Keratinocyte (primary cell): ENCODE measurements at regions not wholly inside any gene's neighbourhood (a gene's known extent, or its start where the extent isn't known, plus 50 kb on each side); places are given as distances from the start of the nearest gene placed in this dataset.

Experiments
- EZH2 ChIP-seq: IDR thresholded peaks from one replicate; pipeline ENCODE4 v1.6.1; 2012; ENCODE audit warnings: inconsistent platforms, mild to moderate bottlenecking, low read length, moderate library complexity
- TF ChIP-seq, protein P1 (sequence below), 3 experiments: IDR thresholded peaks in 1 of 3; conservative IDR thresholded peaks in 1 of 3; optimal IDR thresholded peaks in 1 of 3; 2 replicates in 2 of 3; 3 replicates in 1 of 3; pipeline versions ENCODE3 to v1.5.1; 2011; ENCODE audit warnings: low read length in 3 of 3, mild to moderate bottlenecking in 3 of 3, moderate library complexity in 2 of 3, control low read depth in 1 of 3, inconsistent platforms in 1 of 3; ENCODE audit not compliant: insufficient read depth in 2 of 3; ENCODE audit errors: extremely low read depth in 1 of 3

DNA sequence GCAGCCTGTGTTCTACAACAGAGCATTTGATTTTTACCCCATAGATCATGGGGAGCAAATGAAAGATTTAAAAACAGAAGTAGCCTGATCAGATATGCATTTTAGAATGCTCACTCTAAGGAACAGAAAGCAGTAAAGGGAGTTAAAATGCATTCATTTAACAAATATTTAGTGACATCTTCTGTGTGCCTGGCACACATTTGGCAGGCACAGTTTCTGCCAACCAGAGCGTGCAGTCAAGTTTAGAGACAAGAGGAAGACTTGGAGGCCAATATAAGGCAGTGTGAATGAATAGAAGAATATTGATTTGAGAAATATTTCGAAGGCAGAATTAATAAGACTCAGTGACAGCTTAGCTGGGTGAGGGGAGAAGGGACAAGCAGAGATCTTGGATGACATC lies 210.1 kb downstream of the KDR start:
- TF ChIP-seq, protein P1, sequence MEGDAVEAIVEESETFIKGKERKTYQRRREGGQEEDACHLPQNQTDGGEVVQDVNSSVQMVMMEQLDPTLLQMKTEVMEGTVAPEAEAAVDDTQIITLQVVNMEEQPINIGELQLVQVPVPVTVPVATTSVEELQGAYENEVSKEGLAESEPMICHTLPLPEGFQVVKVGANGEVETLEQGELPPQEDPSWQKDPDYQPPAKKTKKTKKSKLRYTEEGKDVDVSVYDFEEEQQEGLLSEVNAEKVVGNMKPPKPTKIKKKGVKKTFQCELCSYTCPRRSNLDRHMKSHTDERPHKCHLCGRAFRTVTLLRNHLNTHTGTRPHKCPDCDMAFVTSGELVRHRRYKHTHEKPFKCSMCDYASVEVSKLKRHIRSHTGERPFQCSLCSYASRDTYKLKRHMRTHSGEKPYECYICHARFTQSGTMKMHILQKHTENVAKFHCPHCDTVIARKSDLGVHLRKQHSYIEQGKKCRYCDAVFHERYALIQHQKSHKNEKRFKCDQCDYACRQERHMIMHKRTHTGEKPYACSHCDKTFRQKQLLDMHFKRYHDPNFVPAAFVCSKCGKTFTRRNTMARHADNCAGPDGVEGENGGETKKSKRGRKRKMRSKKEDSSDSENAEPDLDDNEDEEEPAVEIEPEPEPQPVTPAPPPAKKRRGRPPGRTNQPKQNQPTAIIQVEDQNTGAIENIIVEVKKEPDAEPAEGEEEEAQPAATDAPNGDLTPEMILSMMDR (optimal IDR thresholded peaks at IDR 0.05 in 1 of 3, IDR thresholded peaks at IDR 0.05 in 1 of 3, conservative IDR thresholded peaks at IDR 0.05 in 1 of 3; ENCODE audit: extremely low read depth in 1 of 3, insufficient read depth in 2 of 3, low read length in 3 of 3): no peak
- no peak for TF ChIP-seq EZH2
